ENCODE measurements at regions not wholly inside any gene's neighbourhood (a gene's known extent, or its start where the extent isn't known, plus 50 kb on each side); places are given as distances from the start of the nearest gene placed in this dataset.

- Mint-ChIP-seq H3K4me1 (ENCODE audit: low read depth, unreplicated experiment) (peaks cover 18% of the 10 kb centered on the region), H3K36me3 (ENCODE audit: low read depth, unreplicated experiment) (no peaks in the 10 kb centered on the region), H3K27ac (ENCODE audit: unreplicated experiment) (no peak overlapping the region), H3K4me3 (ENCODE audit: unreplicated experiment) (no peak overlapping the region), H3K9me3 (ENCODE audit: unreplicated experiment) (no peaks in the 10 kb centered on the region), H3K27me3 (ENCODE audit: low read depth, unreplicated experiment) (no peaks in the 10 kb centered on the region)
- H3K9me3 ChIP-seq (ENCODE audit: insufficient read depth, low read depth, low read length): no peaks in the 10 kb centered on the region
- DNase-seq (ENCODE audit: low read depth) (no peak), FAIRE-seq (no peak)
- no peaks in the 10 kb centered on the region for H3K4me1 ChIP-seq (ENCODE audit: insufficient read depth, low read length)
- H3K27me3 ChIP-seq (ENCODE audit: insufficient read depth, low read length): no peaks in the 10 kb centered on the region
- no peak overlapping the region for H2AFZ ChIP-seq (ENCODE audit: low read depth, low read length)
- TF ChIP-seq EZH2 (IDR thresholded peaks at IDR 0.05; ENCODE audit: insufficient read depth, low read length): no peak
- TF ChIP-seq CTCF (IDR thresholded peaks at IDR 0.05; ENCODE audit: insufficient read depth, low read depth, low read length): no peak
- H4K20me1 ChIP-seq (ENCODE audit: insufficient read depth, low read length): no peaks in the 10 kb centered on the region
- H3K36me3 ChIP-seq (ENCODE audit: insufficient read depth, low read length): no peaks in the 10 kb centered on the region
- no peaks in the 10 kb centered on the region for H3K79me2 ChIP-seq (ENCODE audit: insufficient read depth, low read length)
- no peak overlapping the region for H3K27ac ChIP-seq (ENCODE audit: low read depth, low read length)
- H3K4me2 ChIP-seq (ENCODE audit: low read length): no peak overlapping the region
- no peak overlapping the region for H3K9ac ChIP-seq (ENCODE audit: low read length)
- no peak overlapping the region for H3K4me3 ChIP-seq (ENCODE audit: insufficient read depth, low read depth, low read length)
Observed at GRCh38 chr2:198282061-198282460, 477.7 kb downstream of the PLCL1 start.

GRCh38 chr2:198280145-198280544 is 475.8 kb downstream of the PLCL1 start:
- H3K27ac Mint-ChIP-seq (ENCODE audit: unreplicated experiment): no peak overlapping the region
- Histone ChIP-seq H3K27ac (ENCODE audit: low read depth, low read length) (no peak overlapping the region), H3K4me1 (ENCODE audit: insufficient read depth, low read length) (no peaks in the 10 kb centered on the region), H3K79me2 (ENCODE audit: insufficient read depth, low read length) (no peaks in the 10 kb centered on the region), H3K4me2 (ENCODE audit: low read length) (no peak overlapping the region), H3K36me3 (ENCODE audit: insufficient read depth, low read length) (no peaks in the 10 kb centered on the region), H3K9ac (ENCODE audit: low read length) (no peak overlapping the region), H4K20me1 (ENCODE audit: insufficient read depth, low read length) (no peaks in the 10 kb centered on the region), H3K9me3 (ENCODE audit: insufficient read depth, low read depth, low read length) (no peaks in the 10 kb centered on the region), H2AFZ (ENCODE audit: low read depth, low read length) (no peak overlapping the region), H3K27me3 (ENCODE audit: insufficient read depth, low read length) (no peaks in the 10 kb centered on the region), H3K4me3 (ENCODE audit: insufficient read depth, low read depth, low read length) (no peak overlapping the region)
- no peak overlapping the region for H3K4me3 Mint-ChIP-seq (ENCODE audit: unreplicated experiment)
- peaks cover 10% of the 10 kb centered on the region for H3K4me1 Mint-ChIP-seq (ENCODE audit: low read depth, unreplicated experiment)
- H3K36me3 Mint-ChIP-seq (ENCODE audit: low read depth, unreplicated experiment): no peaks in the 10 kb centered on the region
- DNase-seq (ENCODE audit: low read depth) (no peak), FAIRE-seq (no peak)
- TF ChIP-seq EZH2 (IDR thresholded peaks at IDR 0.05; ENCODE audit: insufficient read depth, low read length) (no peak), CTCF (IDR thresholded peaks at IDR 0.05; ENCODE audit: insufficient read depth, low read depth, low read length) (no peak)
- H3K9me3 Mint-ChIP-seq (ENCODE audit: unreplicated experiment): no peaks in the 10 kb centered on the region
- H3K27me3 Mint-ChIP-seq (ENCODE audit: low read depth, unreplicated experiment): no peaks in the 10 kb centered on the region

GRCh38 chr2:198279026-198279425 is 474.6 kb downstream of the PLCL1 start:
- Mint-ChIP-seq H3K4me3 (ENCODE audit: unreplicated experiment) (no peak overlapping the region), H3K27ac (ENCODE audit: unreplicated experiment) (no peak overlapping the region), H3K36me3 (ENCODE audit: low read depth, unreplicated experiment) (no peaks in the 10 kb centered on the region), H3K4me1 (ENCODE audit: low read depth, unreplicated experiment) (peaks cover 11% of the 10 kb centered on the region), H3K9me3 (ENCODE audit: unreplicated experiment) (no peaks in the 10 kb centered on the region), H3K27me3 (ENCODE audit: low read depth, unreplicated experiment) (no peaks in the 10 kb centered on the region)
- Histone ChIP-seq H3K36me3 (ENCODE audit: insufficient read depth, low read length) (no peaks in the 10 kb centered on the region), H3K4me1 (ENCODE audit: insufficient read depth, low read length) (no peaks in the 10 kb centered on the region), H2AFZ (ENCODE audit: low read depth, low read length) (no peak overlapping the region), H3K27ac (ENCODE audit: low read depth, low read length) (no peak overlapping the region), H3K4me2 (ENCODE audit: low read length) (no peak overlapping the region), H3K4me3 (ENCODE audit: insufficient read depth, low read depth, low read length) (no peak overlapping the region), H3K9me3 (ENCODE audit: insufficient read depth, low read depth, low read length) (no peaks in the 10 kb centered on the region), H4K20me1 (ENCODE audit: insufficient read depth, low read length) (no peaks in the 10 kb centered on the region), H3K79me2 (ENCODE audit: insufficient read depth, low read length) (no peaks in the 10 kb centered on the region), H3K9ac (ENCODE audit: low read length) (no peak overlapping the region), H3K27me3 (ENCODE audit: insufficient read depth, low read length) (no peaks in the 10 kb centered on the region)
- DNase-seq (ENCODE audit: low read depth) (no peak), FAIRE-seq (no peak)
- TF ChIP-seq CTCF (IDR thresholded peaks at IDR 0.05; ENCODE audit: insufficient read depth, low read depth, low read length): no peak
- no peak for TF ChIP-seq EZH2 (IDR thresholded peaks at IDR 0.05; ENCODE audit: insufficient read depth, low read length)
